OCI-LY3 (cell line): ENCODE measurements at regions not wholly inside any gene's neighbourhood (a gene's known extent, or its start where the extent isn't known, plus 50 kb on each side); places are given as distances from the start of the nearest gene placed in this dataset.

Source experiments
- H2AFZ ChIP-seq: fragments of 200-600, 300-600 bp; shearing (Covaris generic); 2 replicates; pipeline ENCODE4 v1.6.0; 2014; ENCODE audit warnings: antibody characterized with exemption, low read depth, low read length
- H3K27ac ChIP-seq: fragments of 200-600, 300-600 bp; sonication (generic); 2 replicates; pipeline ENCODE4 v1.5.1; 2014; ENCODE audit warnings: mild to moderate bottlenecking, low read length, moderate library complexity, mixed read lengths
- H3K27me3 ChIP-seq: fragments of 200-600, 300-600 bp; sonication (generic); 2 replicates; pipeline ENCODE4 v1.6.1; 2014; ENCODE audit warnings: low read depth, low read length, mixed read lengths
- H3K36me3 ChIP-seq: fragments of 200-600, 300-600 bp; sonication (generic); replicated peaks from 2 replicates; pipeline ENCODE3; 2014; ENCODE audit warnings: low read depth, low read length, mixed read lengths
- H3K4me1 ChIP-seq: fragments of 300-600, 200-600 bp; sonication (generic); 2 replicates; pipeline ENCODE4 v1.6.1; 2014; ENCODE audit warnings: low read length, mixed read lengths
- H3K4me2 ChIP-seq: fragments of 200-600, 300-600 bp; sonication (generic); 2 replicates; pipeline ENCODE4 v1.6.1; 2014; ENCODE audit warnings: low read length, mixed read lengths
- H3K4me3 ChIP-seq: fragments of 300-600, 200-600 bp; sonication (generic); 2 replicates; pipeline ENCODE4 v1.5.1; 2014; ENCODE audit warnings: antibody characterized with exemption, mild to moderate bottlenecking, low read length, moderate library complexity
- H3K79me2 ChIP-seq: fragments of 300-600, 200-600 bp; shearing (Covaris generic); 2 replicates; pipeline ENCODE4 v1.6.1; 2014; ENCODE audit warnings: mild to moderate bottlenecking, low read length, mixed read lengths
- H3K9ac ChIP-seq: fragments of 300-600, 200-600 bp; shearing (Covaris generic); 2 replicates; pipeline ENCODE4 v1.6.0; 2014; ENCODE audit warnings: mild to moderate bottlenecking, low read length, moderate library complexity
- H3K9me3 ChIP-seq: fragments of 200-600, 300-600 bp; shearing (Covaris generic); 2 replicates; pipeline ENCODE4 v1.6.1; 2014; ENCODE audit warnings: low read length, mixed read lengths; ENCODE audit not compliant: insufficient read depth
- H4K20me1 ChIP-seq: fragments of 200-600, 300-600 bp; sonication (generic); 2 replicates; pipeline ENCODE4 v1.6.1; 2016; ENCODE audit warnings: low read length, mixed read lengths; ENCODE audit not compliant: insufficient read depth
- CTCF ChIP-seq: fragments of 200-600, 300-600 bp; sonication (generic); IDR thresholded peaks from 2 replicates; pipeline ENCODE4 v1.5.1; 2014; ENCODE audit warnings: antibody characterized with exemption, low read length, low read depth
- EZH2phosphoT487 ChIP-seq: fragments of 200-600 bp; shearing (Covaris generic); IDR thresholded peaks from 2 replicates; pipeline ENCODE4 v1.6.1; 2018; ENCODE audit warnings: antibody characterized with exemption, mixed run types, low read depth

- Histone ChIP-seq H4K20me1 (no peaks in the 10 kb centered on the region), H3K36me3 (no peaks in the 10 kb centered on the region)
Observed at GRCh38 chr2:183594150-183594549, 469.9 kb downstream of the NUP35 start.

GRCh38 chr2:183597841-183598240, 473.6 kb downstream of the NUP35 start:
- Histone ChIP-seq H3K9me3 (no peaks in the 10 kb centered on the region), H3K79me2 (no peaks in the 10 kb centered on the region), H3K27me3 (no peaks in the 10 kb centered on the region), H2AFZ (no peak overlapping the region), H3K36me3 (no peaks in the 10 kb centered on the region), H3K4me1 (no peaks in the 10 kb centered on the region), H3K4me3 (no peak overlapping the region), H3K9ac (no peak overlapping the region), H3K27ac (no peak overlapping the region), H4K20me1 (no peaks in the 10 kb centered on the region), H3K4me2 (no peak overlapping the region)
- no peak for TF ChIP-seq CTCF
- no peak for TF ChIP-seq EZH2phosphoT487

More at GRCh38 chr2:183594150-183594549, 469.9 kb downstream of the NUP35 start:
- Histone ChIP-seq H3K79me2 (no peaks in the 10 kb centered on the region), H3K4me2 (peak overlapping the region; percentile 4; the same call in 1 of the 2 replicates), H3K9me3 (no peaks in the 10 kb centered on the region), H3K9ac (no peak overlapping the region), H2AFZ (no peak overlapping the region), H3K4me3 (no peak overlapping the region), H3K4me1 (no peaks in the 10 kb centered on the region), H3K27me3 (no peaks in the 10 kb centered on the region), H3K27ac (no peak overlapping the region)
- TF ChIP-seq CTCF, result no peak
- no peak for TF ChIP-seq EZH2phosphoT487

- no peaks in the 10 kb centered on the region for H3K4me1 ChIP-seq
- H3K9ac ChIP-seq, result no peak overlapping the region
- no peak overlapping the region for H3K4me3 ChIP-seq
- no peaks in the 10 kb centered on the region for H3K36me3 ChIP-seq
- H3K9me3 ChIP-seq, result no peaks in the 10 kb centered on the region
- no peak overlapping the region for H2AFZ ChIP-seq
- no peak overlapping the region for H3K27ac ChIP-seq
- TF ChIP-seq EZH2phosphoT487 (no peak), CTCF (no peak)
- no peaks in the 10 kb centered on the region for H4K20me1 ChIP-seq
- H3K27me3 ChIP-seq, result no peaks in the 10 kb centered on the region
- no peak overlapping the region for H3K4me2 ChIP-seq
- H3K79me2 ChIP-seq, result no peaks in the 10 kb centered on the region
Observed at GRCh38 chr2:183604065-183604464, 479.8 kb downstream of the NUP35 start.

- H4K20me1 ChIP-seq, result no peaks in the 10 kb centered on the region
- H2AFZ ChIP-seq, result no peak overlapping the region
- H3K79me2 ChIP-seq, result no peaks in the 10 kb centered on the region
- no peak overlapping the region for H3K27ac ChIP-seq
- no peaks in the 10 kb centered on the region for H3K36me3 ChIP-seq
- H3K4me3 ChIP-seq, result no peak overlapping the region
- H3K9ac ChIP-seq, result no peak overlapping the region
- no peaks in the 10 kb centered on the region for H3K9me3 ChIP-seq
- TF ChIP-seq CTCF (no peak), EZH2phosphoT487 (no peak)
- H3K4me1 ChIP-seq, result no peaks in the 10 kb centered on the region
- H3K4me2 ChIP-seq, result no peak overlapping the region
- H3K27me3 ChIP-seq, result no peaks in the 10 kb centered on the region
Observed at GRCh38 chr2:183605440-183605839, 481.2 kb downstream of the NUP35 start.
